GM18498 (cell line): ENCODE measurements at regions not wholly inside any gene's neighbourhood (a gene's known extent, or its start where the extent isn't known, plus 50 kb on each side); places are given as distances from the start of the nearest gene placed in this dataset.

Experiments
- ATAC-seq: cut with Tn5 transposase; IDR thresholded peaks from one replicate; pipeline ENCODE4 v1.9.1; 2021; ENCODE audit warnings: mild to moderate bottlenecking, moderate library complexity; ENCODE audit not compliant: unreplicated experiment

GRCh38 chr5:98103807-98104206 is 669.7 kb upstream of the RGMB start:
- no peak for ATAC-seq

GRCh38 chr5:98104454-98105188 is 668.8 kb upstream of the RGMB start:
- ATAC-seq = no peak

- ATAC-seq = no peak
Measured at GRCh38 chr5:98105681-98106080, 667.8 kb upstream of the RGMB start.

DNA sequence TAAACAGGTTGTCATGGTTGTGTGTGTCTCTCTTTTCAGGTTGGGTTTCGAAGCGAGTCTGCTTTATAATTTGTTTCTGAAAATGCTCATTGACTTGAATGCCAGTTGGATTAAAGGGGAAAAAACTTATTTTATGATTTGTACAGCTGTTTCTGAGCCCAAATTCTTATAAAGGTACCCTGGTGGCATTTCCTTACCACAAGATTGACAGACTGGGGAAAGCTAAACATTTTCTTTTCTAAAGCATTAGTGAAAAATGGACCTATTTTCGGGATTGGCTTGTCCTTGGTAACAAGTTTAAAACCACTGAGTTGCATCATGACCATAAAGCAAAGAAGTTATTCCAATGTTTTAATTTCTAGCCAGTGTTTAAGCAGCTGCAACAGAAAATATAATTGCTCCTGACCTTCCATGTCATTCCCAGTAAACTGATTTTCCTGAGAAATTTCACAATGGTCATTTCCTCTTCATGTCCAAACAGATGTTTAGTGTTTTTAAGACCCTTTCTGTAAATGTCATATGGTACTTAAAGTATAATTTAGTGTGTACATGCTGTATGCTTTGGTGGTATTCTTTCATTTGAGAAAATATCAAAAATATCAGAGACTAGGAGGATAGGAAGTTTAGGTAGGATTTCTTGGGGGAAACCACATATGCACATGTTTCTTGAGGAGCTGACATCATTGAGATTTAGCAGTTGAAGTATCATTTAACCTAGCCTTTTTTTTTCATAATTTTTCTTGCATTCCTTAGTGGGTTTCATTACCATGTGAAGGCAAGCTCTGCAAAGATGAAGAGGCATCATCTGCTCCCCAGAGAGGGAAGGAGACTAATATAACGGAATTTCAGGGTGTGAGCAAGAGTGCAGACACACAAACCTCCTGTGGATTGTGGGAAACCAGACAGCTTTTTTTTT is 667.1 kb upstream of the RGMB start:
- no peak for ATAC-seq

DNA sequence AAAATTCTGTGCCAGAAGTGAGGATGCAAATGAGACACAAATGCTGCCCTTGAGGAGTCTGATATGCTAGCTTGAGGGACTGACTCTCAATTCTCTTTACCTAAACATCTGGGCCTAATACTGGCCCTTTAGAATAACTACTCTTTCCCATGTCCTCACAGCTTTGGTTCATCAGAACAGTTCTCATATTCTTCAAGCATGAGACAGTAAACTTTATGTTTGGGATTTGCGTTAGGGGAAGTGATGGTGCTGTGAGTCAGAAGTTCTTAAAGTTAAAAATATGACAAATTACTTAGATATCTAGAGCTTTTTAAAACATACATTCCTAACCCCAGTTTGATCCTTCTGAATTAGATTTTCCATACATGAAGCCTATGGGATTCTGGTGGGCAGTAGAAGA is 665.0 kb upstream of the RGMB start:
- ATAC-seq = no peak

DNA sequence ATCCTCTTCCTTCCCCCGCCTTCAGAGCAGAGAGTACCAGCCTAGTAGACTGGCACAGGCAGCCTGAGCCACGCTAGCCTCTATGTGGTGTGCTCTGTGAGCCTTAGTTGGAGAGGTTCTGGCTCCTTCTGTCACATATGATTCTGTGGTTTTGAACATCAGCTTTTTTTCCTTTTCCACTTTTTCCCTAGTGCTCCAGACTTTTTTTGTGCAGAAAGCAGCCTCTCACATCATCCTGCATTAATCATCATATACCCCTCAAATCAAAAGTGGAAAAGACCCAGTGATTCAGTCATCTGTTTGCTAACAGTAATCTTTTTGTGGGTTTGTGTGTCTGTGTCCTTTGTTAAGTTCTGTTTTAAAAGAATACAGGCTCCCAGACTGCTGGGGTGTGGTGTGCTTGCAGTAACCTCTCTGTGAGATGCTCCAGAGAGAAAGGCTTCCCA is 663.9 kb upstream of the RGMB start:
- ATAC-seq = no peak

GRCh38 chr5:98110282-98110691 is 663.2 kb upstream of the RGMB start:
- ATAC-seq = no peak

- no peak for ATAC-seq
Measured at GRCh38 chr5:98110791-98111190, 662.7 kb upstream of the RGMB start.

- no peak for ATAC-seq
Measured at GRCh38 chr5:98111686-98112085, 661.8 kb upstream of the RGMB start.

DNA sequence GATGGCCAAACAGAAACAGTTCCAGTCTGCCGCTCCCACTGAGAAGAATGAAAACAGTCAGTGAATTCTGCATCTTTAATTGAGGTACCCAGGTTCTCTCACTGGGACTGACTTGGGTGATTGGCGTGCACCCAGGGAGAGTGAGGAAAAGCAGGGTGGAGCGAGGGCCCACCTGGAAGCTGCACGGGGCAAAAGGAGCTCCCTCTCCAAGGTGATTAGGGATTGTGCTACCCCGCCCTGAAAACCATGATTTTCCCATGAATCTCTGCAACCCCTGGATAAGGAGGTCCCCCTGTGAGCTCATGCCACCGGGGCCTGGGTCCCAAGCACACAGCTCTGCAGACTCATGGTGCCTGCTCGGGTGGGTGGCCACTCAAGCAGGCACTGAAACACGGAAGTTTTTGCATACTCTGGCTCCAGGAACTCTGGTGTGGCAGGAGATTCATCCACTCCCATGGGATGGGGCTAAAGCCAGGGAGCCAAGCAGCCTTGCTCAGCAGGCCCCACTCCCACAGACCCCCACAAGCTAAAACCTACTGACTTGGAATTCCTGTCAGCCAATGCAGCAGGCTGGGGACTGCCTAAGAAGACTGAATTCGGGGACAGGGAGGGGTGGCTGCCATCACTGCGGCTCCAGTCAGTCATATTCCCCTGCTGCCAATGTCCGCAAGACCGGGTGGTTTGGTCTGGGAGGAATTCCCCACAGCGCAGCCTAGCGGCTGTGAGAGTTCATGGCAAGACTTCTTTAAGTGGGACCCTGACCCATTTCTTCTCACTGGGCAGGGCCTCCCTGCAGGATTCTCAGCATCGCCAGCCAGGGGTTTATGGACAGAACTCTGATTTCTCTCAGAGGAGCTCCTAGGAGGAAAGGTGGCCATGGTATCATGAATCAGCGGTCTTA is 652.2 kb upstream of the RGMB start:
- no peak for ATAC-seq

- no peak for ATAC-seq
Measured at GRCh38 chr5:98128271-98128670, 645.2 kb upstream of the RGMB start.

GRCh38 chr5:98128846-98129245 is 644.6 kb upstream of the RGMB start:
- ATAC-seq = no peak

DNA sequence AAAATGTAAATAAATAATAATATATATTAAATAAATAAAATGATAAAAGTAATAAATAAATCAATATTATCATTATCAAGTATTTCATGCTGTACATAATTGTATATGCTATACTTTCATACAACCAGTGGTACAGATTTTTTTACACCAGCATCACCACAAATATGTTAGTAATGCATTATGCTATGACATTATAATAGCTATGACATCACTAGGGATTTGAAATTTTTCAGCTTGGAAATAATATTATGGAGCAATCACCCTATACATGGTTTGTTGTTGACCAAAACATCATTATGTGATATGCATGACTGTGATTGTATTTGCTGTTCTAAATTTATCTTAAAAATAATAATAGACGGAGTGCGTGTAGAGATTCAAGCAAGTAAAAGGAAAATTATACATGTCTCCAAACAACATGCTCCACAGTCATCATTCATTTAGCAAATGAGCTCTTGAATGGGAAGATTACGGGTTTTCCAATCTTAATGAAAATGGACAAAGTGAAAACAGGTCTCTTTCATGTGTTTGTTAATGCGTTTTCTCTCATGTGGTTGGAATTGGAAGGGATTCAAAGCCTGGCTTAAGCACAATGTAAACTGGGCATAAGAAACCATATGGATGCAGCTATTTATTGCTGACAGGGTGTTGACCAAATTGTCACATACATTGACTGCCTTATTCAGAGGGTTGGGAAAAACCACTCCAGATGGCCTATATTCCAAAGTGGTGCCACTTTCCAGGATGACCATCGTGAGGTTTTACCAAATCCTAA is 643.0 kb upstream of the RGMB start:
- no peak for ATAC-seq

DNA sequence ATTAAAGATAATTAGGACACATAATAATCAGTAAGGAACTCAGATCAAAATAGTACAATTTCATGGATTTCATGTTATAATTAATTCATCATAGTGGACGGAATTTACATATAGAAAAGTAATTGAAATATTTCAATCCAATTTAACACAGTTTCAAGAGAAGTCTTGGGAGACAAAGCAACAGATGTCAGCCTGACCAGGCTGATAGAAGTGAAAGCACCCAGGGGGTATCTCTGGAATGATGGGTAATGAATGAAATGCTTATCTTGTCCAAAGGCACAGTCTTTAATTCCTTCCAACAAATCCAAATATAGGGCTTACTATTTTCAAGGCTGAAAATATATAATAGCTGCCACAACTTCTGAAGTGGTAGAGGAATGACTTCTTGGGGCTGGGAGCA is 629.3 kb upstream of the RGMB start:
- no peak for ATAC-seq

GRCh38 chr5:98144710-98145109 is 628.8 kb upstream of the RGMB start:
- no peak for ATAC-seq

GRCh38 chr5:98157368-98157767 is 616.1 kb upstream of the RGMB start:
- ATAC-seq = no peak

- no peak for ATAC-seq
Measured at GRCh38 chr5:98158440-98158839, 615.0 kb upstream of the RGMB start.

- ATAC-seq = no peak
Measured at GRCh38 chr5:98163796-98164493, 609.5 kb upstream of the RGMB start.

DNA sequence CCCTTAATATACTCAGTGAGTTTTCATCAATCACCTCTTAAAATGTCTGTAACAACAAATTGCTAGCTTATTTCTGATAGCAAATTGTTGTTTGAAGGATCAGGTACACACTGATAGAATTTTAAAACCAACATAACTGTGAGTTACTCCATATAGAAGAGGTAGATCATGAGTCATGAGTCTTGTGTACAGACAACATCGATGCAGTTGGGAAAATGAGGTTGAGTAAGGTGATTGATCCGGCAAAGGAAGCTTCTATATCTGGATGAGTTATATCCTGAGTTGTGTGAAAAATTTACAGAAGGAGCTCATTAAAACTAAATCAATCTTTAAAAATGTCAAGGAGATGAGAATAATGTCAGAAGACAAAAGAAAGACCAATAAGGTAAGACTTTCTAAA is 604.6 kb upstream of the RGMB start:
- no peak for ATAC-seq

- no peak for ATAC-seq
Measured at GRCh38 chr5:98170994-98171393, 602.5 kb upstream of the RGMB start.
